ENCODE measurements at regions not wholly inside any gene's neighbourhood (a gene's known extent, or its start where the extent isn't known, plus 50 kb on each side); places are given as distances from the start of the nearest gene placed in this dataset.

- Histone ChIP-seq H3K36me3 (replicated peaks; ENCODE audit: control insufficient read depth, insufficient read depth, low read length) (no peaks in the 10 kb centered on the region), H3K4me3 (ENCODE audit: insufficient read depth, low read depth, low read length) (no peak overlapping the region), H3K27me3 (ENCODE audit: control insufficient read depth, insufficient read depth, low read length) (no peaks in the 10 kb centered on the region; the same call in 1 of the 2 replicates)
- DNase-seq = peak; percentile 53
Measured at GRCh38 chr22:48755059-48755949, 1072.4 kb downstream of the BRD1 start.

GRCh38 chr22:48754611-48755058, 1073.0 kb downstream of the BRD1 start:
- no peak overlapping the region for H3K4me3 ChIP-seq (ENCODE audit: insufficient read depth, low read depth, low read length)
- no peaks in the 10 kb centered on the region; the same call in 1 of the 2 replicates for H3K27me3 ChIP-seq (ENCODE audit: control insufficient read depth, insufficient read depth, low read length)
- H3K36me3 ChIP-seq (replicated peaks; ENCODE audit: control insufficient read depth, insufficient read depth, low read length) = no peaks in the 10 kb centered on the region
- DNase-seq = peak; percentile 47

GRCh38 chr22:48753752-48754517, 1073.7 kb downstream of the BRD1 start:
- no peaks in the 10 kb centered on the region; the same call in 1 of the 2 replicates for H3K27me3 ChIP-seq (ENCODE audit: control insufficient read depth, insufficient read depth, low read length)
- H3K36me3 ChIP-seq (replicated peaks; ENCODE audit: control insufficient read depth, insufficient read depth, low read length) = no peaks in the 10 kb centered on the region
- peak; percentile 40 for DNase-seq
- no peak overlapping the region for H3K4me3 ChIP-seq (ENCODE audit: insufficient read depth, low read depth, low read length)

- Histone ChIP-seq H3K27me3 (ENCODE audit: control insufficient read depth, insufficient read depth, low read length) (no peaks in the 10 kb centered on the region; the same call in 1 of the 2 replicates), H3K4me3 (ENCODE audit: insufficient read depth, low read depth, low read length) (no peak overlapping the region), H3K36me3 (replicated peaks; ENCODE audit: control insufficient read depth, insufficient read depth, low read length) (no peaks in the 10 kb centered on the region)
- no peak for DNase-seq
Measured at GRCh38 chr22:48753381-48753730, 1074.3 kb downstream of the BRD1 start.

- no peak overlapping the region for H3K4me3 ChIP-seq (ENCODE audit: insufficient read depth, low read depth, low read length)
- no peaks in the 10 kb centered on the region for H3K36me3 ChIP-seq (replicated peaks; ENCODE audit: control insufficient read depth, insufficient read depth, low read length)
- DNase-seq = peak; percentile 83
- no peaks in the 10 kb centered on the region; the same call in 1 of the 2 replicates for H3K27me3 ChIP-seq (ENCODE audit: control insufficient read depth, insufficient read depth, low read length)
Measured at GRCh38 chr22:48752451-48753380, 1075.0 kb downstream of the BRD1 start.

GRCh38 chr22:48751539-48752437, 1075.9 kb downstream of the BRD1 start:
- Histone ChIP-seq H3K36me3 (replicated peaks; ENCODE audit: control insufficient read depth, insufficient read depth, low read length) (no peaks in the 10 kb centered on the region), H3K4me3 (ENCODE audit: insufficient read depth, low read depth, low read length) (no peak overlapping the region), H3K27me3 (ENCODE audit: control insufficient read depth, insufficient read depth, low read length) (no peaks in the 10 kb centered on the region)
- peak; percentile 52 for DNase-seq

GRCh38 chr22:48750826-48751440, 1076.7 kb downstream of the BRD1 start:
- no peak overlapping the region for H3K4me3 ChIP-seq (ENCODE audit: insufficient read depth, low read depth, low read length)

GRCh38 chr22:48750282-48750681, 1077.4 kb downstream of the BRD1 start:
- no peaks in the 10 kb centered on the region for H3K27me3 ChIP-seq (ENCODE audit: control insufficient read depth, insufficient read depth, low read length)
- no peaks in the 10 kb centered on the region for H3K36me3 ChIP-seq (replicated peaks; ENCODE audit: control insufficient read depth, insufficient read depth, low read length)
- DNase-seq = no peak
- no peak overlapping the region for H3K4me3 ChIP-seq (ENCODE audit: insufficient read depth, low read depth, low read length)

More at GRCh38 chr22:48750826-48751440, 1076.7 kb downstream of the BRD1 start:
- Histone ChIP-seq H3K36me3 (replicated peaks; ENCODE audit: control insufficient read depth, insufficient read depth, low read length) (no peaks in the 10 kb centered on the region), H3K27me3 (ENCODE audit: control insufficient read depth, insufficient read depth, low read length) (no peaks in the 10 kb centered on the region)
- peak; percentile 60 for DNase-seq

- DNase-seq = peak; percentile 47
- no peaks in the 10 kb centered on the region for H3K36me3 ChIP-seq (replicated peaks; ENCODE audit: control insufficient read depth, insufficient read depth, low read length)
- no peaks in the 10 kb centered on the region for H3K27me3 ChIP-seq (ENCODE audit: control insufficient read depth, insufficient read depth, low read length)
- H3K4me3 ChIP-seq (ENCODE audit: insufficient read depth, low read depth, low read length) = no peak overlapping the region
Measured at GRCh38 chr22:48749555-48750227, 1078.0 kb downstream of the BRD1 start.

GRCh38 chr22:48748860-48749554, 1078.7 kb downstream of the BRD1 start:
- Histone ChIP-seq H3K27me3 (ENCODE audit: control insufficient read depth, insufficient read depth, low read length) (no peaks in the 10 kb centered on the region), H3K36me3 (replicated peaks; ENCODE audit: control insufficient read depth, insufficient read depth, low read length) (no peaks in the 10 kb centered on the region), H3K4me3 (ENCODE audit: insufficient read depth, low read depth, low read length) (no peak overlapping the region)
- peak; percentile 28 for DNase-seq

- DNase-seq = peak; percentile 22
- no peaks in the 10 kb centered on the region for H3K27me3 ChIP-seq (ENCODE audit: control insufficient read depth, insufficient read depth, low read length)
- H3K4me3 ChIP-seq (ENCODE audit: insufficient read depth, low read depth, low read length) = no peak overlapping the region
- no peaks in the 10 kb centered on the region for H3K36me3 ChIP-seq (replicated peaks; ENCODE audit: control insufficient read depth, insufficient read depth, low read length)
Measured at GRCh38 chr22:48748113-48748859, 1079.4 kb downstream of the BRD1 start.

Data from H7 (cell line).